Neural progenitor cell (in vitro differentiated cells): ENCODE measurements at regions not wholly inside any gene's neighbourhood (a gene's known extent, or its start where the extent isn't known, plus 50 kb on each side); places are given as distances from the start of the nearest gene placed in this dataset.

Experiments
- CTCF ChIP-seq: fragments of 200-600 bp; sonication (generic); IDR thresholded peaks from 2 replicates; pipeline ENCODE4 v1.5.1; 2017; ENCODE audit warnings: antibody characterized with exemption, mild to moderate bottlenecking
- EZH2 ChIP-seq: fragments of 200-600 bp; sonication (generic); IDR thresholded peaks from 2 replicates; pipeline ENCODE4 v1.6.1; 2017; ENCODE audit warnings: antibody characterized with exemption, mild to moderate bottlenecking, moderate library complexity
- EZH2phosphoT487 ChIP-seq: fragments of 200-600 bp; sonication (generic); IDR thresholded peaks from 2 replicates; pipeline ENCODE4 v1.6.1; 2017; ENCODE audit warnings: antibody characterized with exemption

GRCh38 chr4:58767598-58767997 lies 1657.4 kb upstream of the IGFBP7 start:
- no peak for TF ChIP-seq CTCF
- no peak for TF ChIP-seq EZH2phosphoT487
- no peak for TF ChIP-seq EZH2
